HFF-Myc (cell line): ENCODE measurements at regions not wholly inside any gene's neighbourhood (a gene's known extent, or its start where the extent isn't known, plus 50 kb on each side); places are given as distances from the start of the nearest gene placed in this dataset.

ENCODE experiments used
- DNase-seq: peaks from one replicate; pipeline ENCODE4 v3.0.0-alpha.2; 2011; ENCODE audit warnings: low read depth; ENCODE audit errors: extremely low read depth
- H3K4me3 ChIP-seq: replicated peaks from 2 replicates; pipeline ENCODE4 v1.5.1; 2011; ENCODE audit warnings: low read depth, mild to moderate bottlenecking, control low read depth, low read length
- TF ChIP-seq, protein P1 (sequence below): IDR thresholded peaks from 2 replicates; pipeline ENCODE4 v1.5.1; 2012; ENCODE audit warnings: mild to moderate bottlenecking, low read depth, low read length, control low read depth; ENCODE audit errors: missing control alignments

- no peak for DNase-seq
- no peak overlapping the region for H3K4me3 ChIP-seq
- TF ChIP-seq, protein P1, sequence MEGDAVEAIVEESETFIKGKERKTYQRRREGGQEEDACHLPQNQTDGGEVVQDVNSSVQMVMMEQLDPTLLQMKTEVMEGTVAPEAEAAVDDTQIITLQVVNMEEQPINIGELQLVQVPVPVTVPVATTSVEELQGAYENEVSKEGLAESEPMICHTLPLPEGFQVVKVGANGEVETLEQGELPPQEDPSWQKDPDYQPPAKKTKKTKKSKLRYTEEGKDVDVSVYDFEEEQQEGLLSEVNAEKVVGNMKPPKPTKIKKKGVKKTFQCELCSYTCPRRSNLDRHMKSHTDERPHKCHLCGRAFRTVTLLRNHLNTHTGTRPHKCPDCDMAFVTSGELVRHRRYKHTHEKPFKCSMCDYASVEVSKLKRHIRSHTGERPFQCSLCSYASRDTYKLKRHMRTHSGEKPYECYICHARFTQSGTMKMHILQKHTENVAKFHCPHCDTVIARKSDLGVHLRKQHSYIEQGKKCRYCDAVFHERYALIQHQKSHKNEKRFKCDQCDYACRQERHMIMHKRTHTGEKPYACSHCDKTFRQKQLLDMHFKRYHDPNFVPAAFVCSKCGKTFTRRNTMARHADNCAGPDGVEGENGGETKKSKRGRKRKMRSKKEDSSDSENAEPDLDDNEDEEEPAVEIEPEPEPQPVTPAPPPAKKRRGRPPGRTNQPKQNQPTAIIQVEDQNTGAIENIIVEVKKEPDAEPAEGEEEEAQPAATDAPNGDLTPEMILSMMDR = no peak
Observed at GRCh38 chr21:43348801-43349261, 78.1 kb downstream of the SIK1 start.

- TF ChIP-seq, protein P1 = no peak
- DNase-seq = no peak
- H3K4me3 ChIP-seq = no peak overlapping the region
Observed at GRCh38 chr21:43348170-43348766, 78.7 kb downstream of the SIK1 start.

GRCh38 chr21:43347461-43348169, 79.3 kb downstream of the SIK1 start:
- no peak for DNase-seq
- no peak overlapping the region for H3K4me3 ChIP-seq
- TF ChIP-seq, protein P1 = no peak

GRCh38 chr21:43346551-43346950, 80.4 kb downstream of the SIK1 start:
- TF ChIP-seq, protein P1 = no peak
- H3K4me3 ChIP-seq = no peak overlapping the region
- no peak for DNase-seq

DNA sequence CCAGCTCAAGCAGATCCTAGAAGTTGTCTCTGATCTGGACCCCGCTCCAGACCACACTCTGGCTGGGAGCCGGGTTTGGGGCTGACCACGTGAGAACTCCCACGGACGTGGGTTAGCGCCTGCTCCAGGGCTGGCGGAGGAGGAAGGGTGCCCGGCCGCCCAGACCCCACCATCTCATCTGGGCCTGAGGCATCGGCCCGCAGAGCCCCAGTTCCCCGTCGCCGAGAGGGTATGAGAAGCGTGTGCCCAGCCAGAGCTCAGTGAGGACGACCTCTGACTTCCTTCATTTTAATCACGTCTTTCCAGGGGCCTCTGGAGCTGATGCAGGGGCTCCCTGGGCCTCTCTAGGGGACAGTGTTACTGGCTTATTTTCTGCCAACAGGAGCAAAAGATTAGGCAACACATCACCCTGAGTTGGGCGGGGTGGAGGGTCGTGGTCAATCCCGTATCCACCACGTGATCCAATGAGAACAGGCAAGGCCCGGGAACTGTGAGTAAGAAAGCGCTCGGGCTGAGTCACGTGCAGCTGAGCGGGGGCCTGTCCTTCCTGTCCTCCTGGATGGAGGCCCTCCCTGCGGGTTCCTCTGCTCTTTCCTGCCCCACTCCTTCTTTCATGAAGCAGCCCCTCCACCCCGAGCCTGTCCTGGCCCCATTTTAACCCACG, 81.1 kb downstream of the SIK1 start:
- no peak for DNase-seq
- no peak overlapping the region for H3K4me3 ChIP-seq
- TF ChIP-seq, protein P1 = no peak

DNA sequence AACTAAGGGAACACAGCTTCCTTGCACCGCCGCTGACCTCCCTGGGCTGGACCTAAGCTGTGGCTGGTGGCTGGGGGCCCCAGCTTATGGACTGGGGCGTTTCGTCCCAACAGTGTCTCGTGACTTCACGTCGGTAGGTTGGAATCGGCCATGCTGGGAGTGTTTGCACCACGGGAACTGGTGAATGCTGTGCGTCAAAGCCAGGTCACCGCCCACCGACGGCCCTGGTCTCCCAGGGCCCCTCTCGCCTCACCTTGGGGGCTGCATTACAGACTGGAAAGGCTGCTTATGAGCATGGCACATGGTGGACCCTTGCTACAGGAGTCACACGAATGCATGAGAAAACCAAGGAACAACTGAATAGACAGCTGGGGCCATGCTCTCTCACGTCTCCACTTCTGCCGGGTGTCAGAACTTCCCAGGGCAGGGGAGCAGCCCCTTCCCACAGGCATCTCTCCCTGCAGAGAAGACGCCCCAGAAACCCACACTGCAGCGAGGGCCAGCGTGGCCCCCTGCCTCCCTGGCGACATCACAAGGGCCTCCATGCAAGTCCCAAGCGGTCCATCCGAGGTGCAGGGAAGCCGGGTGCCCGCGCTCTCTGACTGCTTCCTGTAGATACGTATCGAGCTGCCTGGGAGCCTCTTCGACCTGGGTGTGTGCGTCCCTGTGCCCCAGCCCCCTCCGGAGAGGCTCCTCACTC, 81.7 kb downstream of the SIK1 start:
- DNase-seq = no peak
- no peak overlapping the region for H3K4me3 ChIP-seq
- TF ChIP-seq, protein P1 = no peak
